Panc1 (cell line): ENCODE measurements at regions not wholly inside any gene's neighbourhood (a gene's known extent, or its start where the extent isn't known, plus 50 kb on each side); places are given as distances from the start of the nearest gene placed in this dataset.

Source experiments
- ATAC-seq: fragments of 200-7000 bp; cut with Tn5 transposase; 2 replicates; pipeline ENCODE4 v1.9.1; 2020; ENCODE audit warnings: mild to moderate bottlenecking, moderate library complexity
- BruUV-seq: library from RNA; stranded (reverse); fragments of 400-500 nt; replicated peaks from 2 replicates; lab custom pipeline; 2021; lab: Mats Ljungman, UMichigan
- CTCF ChIA-PET: fragments of 300-600 bp; sonication (Branson Sonifier 250); formaldehyde crosslinking; loops from one replicate; lab custom pipeline; 2022; ENCODE audit warnings: antibody characterized with exemption; lab: Charles Lee
- POLR2A ChIA-PET: fragments of 300-600 bp; sonication (Branson Sonifier 250); formaldehyde crosslinking; loops from one replicate; lab custom pipeline; 2022; ENCODE audit warnings: antibody characterized with exemption; lab: Charles Lee
- DNase-seq: peaks from one replicate; pipeline ENCODE4 v3.0.0-alpha.2; 2010; ENCODE audit warnings: low read depth, low spot score
- H3K27ac ChIP-seq: 2 replicates; pipeline ENCODE4 v1.5.1; 2011; ENCODE audit warnings: mild to moderate bottlenecking, low read length, inconsistent platforms
- H3K27me3 ChIP-seq: fragments of 200-500 bp; sonication (Bioruptor generic); 2 replicates; pipeline ENCODE4 v1.6.0; 2014; ENCODE audit warnings: low read length, inconsistent platforms; ENCODE audit not compliant: control insufficient read depth, insufficient read depth
- H3K36me3 ChIP-seq: fragments of 200-500 bp; sonication (Bioruptor generic); 2 replicates; pipeline ENCODE4 v1.5.1; 2014; ENCODE audit warnings: inconsistent platforms, mild to moderate bottlenecking, low read length, moderate library complexity; ENCODE audit not compliant: control insufficient read depth, insufficient read depth
- H3K4me1 ChIP-seq: 2 replicates; pipeline ENCODE4 v1.5.1; 2011; ENCODE audit warnings: inconsistent platforms, mild to moderate bottlenecking, low read length, moderate library complexity; ENCODE audit not compliant: control insufficient read depth, insufficient read depth
- H3K4me3 ChIP-seq, 2 experiments: 2 replicates each; pipeline ENCODE4 v1.5.1; 2011 to 2012; ENCODE audit warnings: low read depth in 2 of 2, low read length in 2 of 2, mild to moderate bottlenecking in 2 of 2, inconsistent platforms in 1 of 2, moderate library complexity in 1 of 2
- H3K9me3 ChIP-seq: fragments of 200-500 bp; sonication (Bioruptor generic); 2 replicates; pipeline ENCODE4 v1.5.1; 2014; ENCODE audit warnings: low read depth, mild to moderate bottlenecking, inconsistent platforms, low read length, moderate library complexity; ENCODE audit not compliant: control insufficient read depth, insufficient read depth
- POLR2AphosphoS5 ChIP-seq: IDR thresholded peaks from 2 replicates; pipeline ENCODE4 v1.6.1; 2012; ENCODE audit warnings: mild to moderate bottlenecking, low read depth, low read length, moderate library complexity
- SIN3A ChIP-seq: IDR thresholded peaks from 2 replicates; pipeline ENCODE4 v1.6.1; 2012; ENCODE audit warnings: low read depth, mild to moderate bottlenecking, low read length, moderate library complexity, borderline replicate concordance; ENCODE audit not compliant: insufficient read depth
- TCF7L2 ChIP-seq: IDR thresholded peaks from 2 replicates; pipeline ENCODE4 v1.6.1; 2011; ENCODE audit warnings: mild to moderate bottlenecking, low read depth, low read length, inconsistent platforms
- in situ Hi-C: cut with HindIII; loops from 2 replicates; pipeline ENCODE4 v1.10.0; 2016; ENCODE audit warnings: low sequenced_read_pairs, low pct_unique_long_range_greater_than_20kb
- intact Hi-C: fragments of 100-400 bp; cut with micrococcal nuclease; formaldehyde crosslinking; loops from one replicate; pipeline ENCODE4 v1.10.0; 2022; ENCODE audit not compliant: unreplicated experiment
- TF ChIP-seq, protein P1 (sequence below): fragments of 450-650 bp; IDR thresholded peaks from 2 replicates; pipeline ENCODE4 v1.5.1; 2017; ENCODE audit warnings: mild to moderate bottlenecking
- TF ChIP-seq, protein P2 (sequence below), 2 experiments: IDR thresholded peaks; 2 replicates each; pipeline ENCODE4 v1.6.1; 2011 to 2012; ENCODE audit warnings: low read depth in 2 of 2, control low read depth in 1 of 2, low read length in 1 of 2, mild to moderate bottlenecking in 1 of 2, moderate library complexity in 1 of 2; ENCODE audit not compliant: insufficient read depth in 1 of 2

DNA sequence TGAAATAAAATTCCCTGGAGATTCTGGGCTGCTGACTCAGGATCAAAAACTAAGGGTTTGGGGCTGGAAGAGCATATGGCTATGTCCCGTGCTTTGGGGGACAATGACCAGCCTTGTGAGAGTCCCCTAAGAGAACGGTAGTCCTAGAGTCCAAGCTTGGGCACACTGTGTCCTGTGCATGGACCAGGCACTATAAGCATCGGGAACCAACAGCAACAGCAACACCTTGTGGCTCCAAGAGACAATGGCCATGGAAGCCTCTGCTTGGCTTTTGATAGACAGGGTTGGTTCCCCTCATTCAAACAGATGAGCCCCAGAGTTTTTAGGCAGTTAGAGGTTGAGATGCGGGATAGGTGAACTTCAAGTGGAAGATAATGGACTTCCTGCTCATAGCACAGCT, 294.4 kb upstream of the CHAC2 start:
- no peak overlapping the region for H3K4me3 ChIP-seq
- in situ Hi-C loops (no loop called here), intact Hi-C loops (no loop called here)
- no peak overlapping the region for H3K27ac ChIP-seq
- H3K4me1 ChIP-seq, result no peaks in the 10 kb centered on the region
- no peaks in the 10 kb centered on the region for H3K36me3 ChIP-seq
- H3K9me3 ChIP-seq, result no peaks in the 10 kb centered on the region
- ChIA-PET CTCF (no interaction called here), POLR2A (no interaction called here)
- BruUV-seq, result no TSS peak
- no peaks in the 10 kb centered on the region for H3K27me3 ChIP-seq
- DNase-seq (no peak), ATAC-seq (no peak)
- no peak for TF ChIP-seq TCF7L2
- TF ChIP-seq, protein P1, sequence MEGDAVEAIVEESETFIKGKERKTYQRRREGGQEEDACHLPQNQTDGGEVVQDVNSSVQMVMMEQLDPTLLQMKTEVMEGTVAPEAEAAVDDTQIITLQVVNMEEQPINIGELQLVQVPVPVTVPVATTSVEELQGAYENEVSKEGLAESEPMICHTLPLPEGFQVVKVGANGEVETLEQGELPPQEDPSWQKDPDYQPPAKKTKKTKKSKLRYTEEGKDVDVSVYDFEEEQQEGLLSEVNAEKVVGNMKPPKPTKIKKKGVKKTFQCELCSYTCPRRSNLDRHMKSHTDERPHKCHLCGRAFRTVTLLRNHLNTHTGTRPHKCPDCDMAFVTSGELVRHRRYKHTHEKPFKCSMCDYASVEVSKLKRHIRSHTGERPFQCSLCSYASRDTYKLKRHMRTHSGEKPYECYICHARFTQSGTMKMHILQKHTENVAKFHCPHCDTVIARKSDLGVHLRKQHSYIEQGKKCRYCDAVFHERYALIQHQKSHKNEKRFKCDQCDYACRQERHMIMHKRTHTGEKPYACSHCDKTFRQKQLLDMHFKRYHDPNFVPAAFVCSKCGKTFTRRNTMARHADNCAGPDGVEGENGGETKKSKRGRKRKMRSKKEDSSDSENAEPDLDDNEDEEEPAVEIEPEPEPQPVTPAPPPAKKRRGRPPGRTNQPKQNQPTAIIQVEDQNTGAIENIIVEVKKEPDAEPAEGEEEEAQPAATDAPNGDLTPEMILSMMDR, result peak; percentile 15; the same call in 1 of the 2 replicates

DNA sequence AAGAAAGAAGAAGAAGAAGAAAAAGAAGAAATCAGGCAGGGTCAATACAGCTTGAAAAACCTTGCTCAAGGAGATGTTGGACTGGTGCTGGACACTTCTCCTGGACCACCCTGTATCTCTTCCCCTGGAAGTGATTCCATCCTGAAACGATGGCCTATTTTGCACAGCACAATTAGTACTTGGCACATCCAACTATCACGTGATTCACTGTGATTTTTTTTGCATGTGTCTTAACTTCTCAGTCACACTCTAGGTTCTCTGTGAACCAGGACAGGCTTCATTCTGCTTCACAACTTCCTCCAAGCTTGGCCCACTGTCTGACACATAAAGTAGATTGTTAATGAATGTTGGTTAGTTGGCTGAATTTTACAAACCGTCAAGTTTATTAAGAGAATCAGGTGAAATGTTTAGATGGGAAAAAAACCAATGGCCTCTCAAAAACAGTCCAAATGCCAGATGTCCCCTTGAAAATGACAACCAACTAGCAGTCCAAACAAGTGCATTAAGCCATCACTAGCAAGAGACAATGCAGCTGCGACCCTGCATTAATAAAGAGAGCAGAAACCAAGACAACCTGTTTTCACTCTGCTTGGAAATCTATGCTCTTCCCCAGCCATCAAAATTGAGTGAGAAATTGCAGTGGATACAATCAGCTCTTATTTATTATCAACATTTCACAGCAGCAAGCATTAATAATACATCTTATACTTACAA, 300.0 kb upstream of the CHAC2 start:
- TF ChIP-seq, protein P1, result no peak
- TF ChIP-seq POLR2AphosphoS5, result no peak
- TF ChIP-seq TCF7L2, result no peak
- TF ChIP-seq, protein P2, sequence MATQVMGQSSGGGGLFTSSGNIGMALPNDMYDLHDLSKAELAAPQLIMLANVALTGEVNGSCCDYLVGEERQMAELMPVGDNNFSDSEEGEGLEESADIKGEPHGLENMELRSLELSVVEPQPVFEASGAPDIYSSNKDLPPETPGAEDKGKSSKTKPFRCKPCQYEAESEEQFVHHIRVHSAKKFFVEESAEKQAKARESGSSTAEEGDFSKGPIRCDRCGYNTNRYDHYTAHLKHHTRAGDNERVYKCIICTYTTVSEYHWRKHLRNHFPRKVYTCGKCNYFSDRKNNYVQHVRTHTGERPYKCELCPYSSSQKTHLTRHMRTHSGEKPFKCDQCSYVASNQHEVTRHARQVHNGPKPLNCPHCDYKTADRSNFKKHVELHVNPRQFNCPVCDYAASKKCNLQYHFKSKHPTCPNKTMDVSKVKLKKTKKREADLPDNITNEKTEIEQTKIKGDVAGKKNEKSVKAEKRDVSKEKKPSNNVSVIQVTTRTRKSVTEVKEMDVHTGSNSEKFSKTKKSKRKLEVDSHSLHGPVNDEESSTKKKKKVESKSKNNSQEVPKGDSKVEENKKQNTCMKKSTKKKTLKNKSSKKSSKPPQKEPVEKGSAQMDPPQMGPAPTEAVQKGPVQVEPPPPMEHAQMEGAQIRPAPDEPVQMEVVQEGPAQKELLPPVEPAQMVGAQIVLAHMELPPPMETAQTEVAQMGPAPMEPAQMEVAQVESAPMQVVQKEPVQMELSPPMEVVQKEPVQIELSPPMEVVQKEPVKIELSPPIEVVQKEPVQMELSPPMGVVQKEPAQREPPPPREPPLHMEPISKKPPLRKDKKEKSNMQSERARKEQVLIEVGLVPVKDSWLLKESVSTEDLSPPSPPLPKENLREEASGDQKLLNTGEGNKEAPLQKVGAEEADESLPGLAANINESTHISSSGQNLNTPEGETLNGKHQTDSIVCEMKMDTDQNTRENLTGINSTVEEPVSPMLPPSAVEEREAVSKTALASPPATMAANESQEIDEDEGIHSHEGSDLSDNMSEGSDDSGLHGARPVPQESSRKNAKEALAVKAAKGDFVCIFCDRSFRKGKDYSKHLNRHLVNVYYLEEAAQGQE (IDR thresholded peaks at IDR 0.05; ENCODE audit: insufficient read depth in 1 of 2, low read depth in 2 of 2, low read length in 1 of 2), result no peak
- no peak for TF ChIP-seq SIN3A
- ATAC-seq, result no peak
- POLR2A ChIA-PET, result no interaction called here

More for the DNA sequence above, 300.0 kb upstream of the CHAC2 start:
- intact Hi-C loops (no loop called here), in situ Hi-C loops (no loop called here)
- Histone ChIP-seq H3K4me3 (no peak overlapping the region), H3K4me1 (no peaks in the 10 kb centered on the region), H3K27me3 (no peaks in the 10 kb centered on the region), H3K9me3 (no peaks in the 10 kb centered on the region), H3K27ac (no peak overlapping the region), H3K36me3 (no peaks in the 10 kb centered on the region)
- CTCF ChIA-PET, result no interaction called here
- no peak for DNase-seq
- no TSS peak for BruUV-seq
